GM23248 (cell line): ENCODE measurements at regions not wholly inside any gene's neighbourhood (a gene's known extent, or its start where the extent isn't known, plus 50 kb on each side); places are given as distances from the start of the nearest gene placed in this dataset.

Experiments used
- EZH2 ChIP-seq: fragments of 200-600 bp; sonication (generic); IDR thresholded peaks from 2 replicates; pipeline ENCODE4 v1.6.1; 2018; ENCODE audit warnings: antibody characterized with exemption, mild to moderate bottlenecking; ENCODE audit not compliant: insufficient read depth, poor library complexity, severe bottlenecking
- EZH2phosphoT487 ChIP-seq: fragments of 200-600 bp; sonication (generic); IDR thresholded peaks from 2 replicates; pipeline ENCODE4 v1.6.1; 2018; ENCODE audit warnings: antibody characterized with exemption, moderate library complexity, mild to moderate bottlenecking, low read depth; ENCODE audit not compliant: insufficient read depth

DNA sequence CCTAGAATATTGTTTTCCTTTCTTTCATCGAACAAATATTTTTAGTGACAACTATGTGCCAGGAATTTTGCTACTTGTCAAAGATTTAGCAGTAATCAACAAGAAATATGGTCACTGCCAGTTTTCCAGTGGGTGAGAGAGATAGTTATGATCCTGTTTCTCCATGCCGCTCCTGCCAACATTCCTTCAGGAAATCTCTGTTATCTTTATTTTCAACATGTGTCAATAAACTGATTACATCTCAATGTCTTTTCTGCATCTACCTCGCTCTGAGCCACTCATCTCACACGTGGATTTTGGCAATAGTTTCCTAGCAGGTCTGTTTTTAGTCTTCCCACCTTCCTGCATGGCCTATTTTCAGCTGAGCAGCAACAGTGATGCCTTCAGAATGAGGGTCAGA, 650.0 kb upstream of the STXBP6 start:
- TF ChIP-seq EZH2phosphoT487, result no peak
- TF ChIP-seq EZH2, result no peak
